ENCODE measurements at regions not wholly inside any gene's neighbourhood (a gene's known extent, or its start where the extent isn't known, plus 50 kb on each side); places are given as distances from the start of the nearest gene placed in this dataset.

DNA sequence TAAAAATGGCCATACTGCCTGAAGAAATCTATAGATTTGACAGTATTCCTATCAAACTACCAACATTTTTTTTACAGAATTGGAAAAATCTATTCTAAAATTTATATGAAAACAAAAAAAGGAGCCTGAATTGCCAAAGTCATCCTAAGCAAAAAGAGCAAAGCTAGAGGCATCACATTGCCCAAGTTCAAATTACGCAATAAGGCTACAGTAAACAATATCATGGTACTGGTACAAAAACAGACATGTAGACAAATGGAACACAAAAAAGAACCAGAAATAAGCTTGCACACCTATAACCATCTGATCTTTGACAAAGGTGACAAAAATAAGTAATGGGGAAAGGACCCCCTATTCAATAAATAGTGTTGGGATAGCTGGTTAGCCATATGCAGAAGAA is 50.2 kb upstream of the THSD7B start:
- TF ChIP-seq, protein P1, sequence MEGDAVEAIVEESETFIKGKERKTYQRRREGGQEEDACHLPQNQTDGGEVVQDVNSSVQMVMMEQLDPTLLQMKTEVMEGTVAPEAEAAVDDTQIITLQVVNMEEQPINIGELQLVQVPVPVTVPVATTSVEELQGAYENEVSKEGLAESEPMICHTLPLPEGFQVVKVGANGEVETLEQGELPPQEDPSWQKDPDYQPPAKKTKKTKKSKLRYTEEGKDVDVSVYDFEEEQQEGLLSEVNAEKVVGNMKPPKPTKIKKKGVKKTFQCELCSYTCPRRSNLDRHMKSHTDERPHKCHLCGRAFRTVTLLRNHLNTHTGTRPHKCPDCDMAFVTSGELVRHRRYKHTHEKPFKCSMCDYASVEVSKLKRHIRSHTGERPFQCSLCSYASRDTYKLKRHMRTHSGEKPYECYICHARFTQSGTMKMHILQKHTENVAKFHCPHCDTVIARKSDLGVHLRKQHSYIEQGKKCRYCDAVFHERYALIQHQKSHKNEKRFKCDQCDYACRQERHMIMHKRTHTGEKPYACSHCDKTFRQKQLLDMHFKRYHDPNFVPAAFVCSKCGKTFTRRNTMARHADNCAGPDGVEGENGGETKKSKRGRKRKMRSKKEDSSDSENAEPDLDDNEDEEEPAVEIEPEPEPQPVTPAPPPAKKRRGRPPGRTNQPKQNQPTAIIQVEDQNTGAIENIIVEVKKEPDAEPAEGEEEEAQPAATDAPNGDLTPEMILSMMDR (tag by site-specific recombination; IDR thresholded peaks at IDR 0.05), result no peak
- TF ChIP-seq ZNF558 (tag by site-specific recombination; IDR thresholded peaks at IDR 0.05), result no peak
- no peak for TF ChIP-seq ZNF221 (tag by site-specific recombination; IDR thresholded peaks at IDR 0.05; ENCODE audit: borderline replicate concordance)
- TF ChIP-seq ZNF621 (tag by site-specific recombination; IDR thresholded peaks at IDR 0.05), result no peak
- no peak for TF ChIP-seq ZNF24 (tag by site-specific recombination; IDR thresholded peaks at IDR 0.05)
- TF ChIP-seq, protein P2, sequence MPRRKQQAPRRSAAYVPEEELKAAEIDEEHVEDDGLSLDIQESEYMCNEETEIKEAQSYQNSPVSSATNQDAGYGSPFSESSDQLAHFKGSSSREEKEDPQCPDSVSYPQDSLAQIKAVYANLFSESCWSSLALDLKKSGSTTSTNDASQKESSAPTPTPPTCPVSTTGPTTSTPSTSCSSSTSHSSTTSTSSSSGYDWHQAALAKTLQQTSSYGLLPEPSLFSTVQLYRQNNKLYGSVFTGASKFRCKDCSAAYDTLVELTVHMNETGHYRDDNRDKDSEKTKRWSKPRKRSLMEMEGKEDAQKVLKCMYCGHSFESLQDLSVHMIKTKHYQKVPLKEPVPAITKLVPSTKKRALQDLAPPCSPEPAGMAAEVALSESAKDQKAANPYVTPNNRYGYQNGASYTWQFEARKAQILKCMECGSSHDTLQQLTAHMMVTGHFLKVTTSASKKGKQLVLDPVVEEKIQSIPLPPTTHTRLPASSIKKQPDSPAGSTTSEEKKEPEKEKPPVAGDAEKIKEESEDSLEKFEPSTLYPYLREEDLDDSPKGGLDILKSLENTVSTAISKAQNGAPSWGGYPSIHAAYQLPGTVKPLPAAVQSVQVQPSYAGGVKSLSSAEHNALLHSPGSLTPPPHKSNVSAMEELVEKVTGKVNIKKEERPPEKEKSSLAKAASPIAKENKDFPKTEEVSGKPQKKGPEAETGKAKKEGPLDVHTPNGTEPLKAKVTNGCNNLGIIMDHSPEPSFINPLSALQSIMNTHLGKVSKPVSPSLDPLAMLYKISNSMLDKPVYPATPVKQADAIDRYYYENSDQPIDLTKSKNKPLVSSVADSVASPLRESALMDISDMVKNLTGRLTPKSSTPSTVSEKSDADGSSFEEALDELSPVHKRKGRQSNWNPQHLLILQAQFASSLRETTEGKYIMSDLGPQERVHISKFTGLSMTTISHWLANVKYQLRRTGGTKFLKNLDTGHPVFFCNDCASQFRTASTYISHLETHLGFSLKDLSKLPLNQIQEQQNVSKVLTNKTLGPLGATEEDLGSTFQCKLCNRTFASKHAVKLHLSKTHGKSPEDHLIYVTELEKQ (tag by site-specific recombination; IDR thresholded peaks at IDR 0.05; ENCODE audit: borderline replicate concordance), result no peak
- TF ChIP-seq ZNF610 (tag by site-specific recombination; IDR thresholded peaks at IDR 0.05; ENCODE audit: borderline replicate concordance), result no peak
- no peak for TF ChIP-seq PRDM1 (tag by site-specific recombination; IDR thresholded peaks at IDR 0.05)
- no peak for TF ChIP-seq ZBTB7A (tag by site-specific recombination; IDR thresholded peaks at IDR 0.05; ENCODE audit: low read depth)
- TF ChIP-seq ZBTB17 (tag by site-specific recombination; IDR thresholded peaks at IDR 0.05), result no peak
- TF ChIP-seq, protein P3, sequence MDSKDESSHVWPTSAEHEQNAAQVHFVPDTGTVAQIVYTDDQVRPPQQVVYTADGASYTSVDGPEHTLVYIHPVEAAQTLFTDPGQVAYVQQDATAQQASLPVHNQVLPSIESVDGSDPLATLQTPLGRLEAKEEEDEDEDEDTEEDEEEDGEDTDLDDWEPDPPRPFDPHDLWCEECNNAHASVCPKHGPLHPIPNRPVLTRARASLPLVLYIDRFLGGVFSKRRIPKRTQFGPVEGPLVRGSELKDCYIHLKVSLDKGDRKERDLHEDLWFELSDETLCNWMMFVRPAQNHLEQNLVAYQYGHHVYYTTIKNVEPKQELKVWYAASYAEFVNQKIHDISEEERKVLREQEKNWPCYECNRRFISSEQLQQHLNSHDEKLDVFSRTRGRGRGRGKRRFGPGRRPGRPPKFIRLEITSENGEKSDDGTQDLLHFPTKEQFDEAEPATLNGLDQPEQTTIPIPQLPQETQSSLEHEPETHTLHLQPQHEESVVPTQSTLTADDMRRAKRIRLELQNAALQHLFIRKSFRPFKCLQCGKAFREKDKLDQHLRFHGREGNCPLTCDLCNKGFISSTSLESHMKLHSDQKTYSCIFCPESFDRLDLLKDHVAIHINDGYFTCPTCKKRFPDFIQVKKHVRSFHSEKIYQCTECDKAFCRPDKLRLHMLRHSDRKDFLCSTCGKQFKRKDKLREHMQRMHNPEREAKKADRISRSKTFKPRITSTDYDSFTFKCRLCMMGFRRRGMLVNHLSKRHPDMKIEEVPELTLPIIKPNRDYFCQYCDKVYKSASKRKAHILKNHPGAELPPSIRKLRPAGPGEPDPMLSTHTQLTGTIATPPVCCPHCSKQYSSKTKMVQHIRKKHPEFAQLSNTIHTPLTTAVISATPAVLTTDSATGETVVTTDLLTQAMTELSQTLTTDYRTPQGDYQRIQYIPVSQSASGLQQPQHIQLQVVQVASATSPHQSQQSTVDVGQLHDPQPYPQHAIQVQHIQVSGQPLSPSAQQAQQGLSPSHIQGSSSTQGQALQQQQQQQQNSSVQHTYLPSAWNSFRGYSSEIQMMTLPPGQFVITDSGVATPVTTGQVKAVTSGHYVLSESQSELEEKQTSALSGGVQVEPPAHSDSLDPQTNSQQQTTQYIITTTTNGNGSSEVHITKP (tag by site-specific recombination; IDR thresholded peaks at IDR 0.05), result no peak
- TF ChIP-seq, protein P4, sequence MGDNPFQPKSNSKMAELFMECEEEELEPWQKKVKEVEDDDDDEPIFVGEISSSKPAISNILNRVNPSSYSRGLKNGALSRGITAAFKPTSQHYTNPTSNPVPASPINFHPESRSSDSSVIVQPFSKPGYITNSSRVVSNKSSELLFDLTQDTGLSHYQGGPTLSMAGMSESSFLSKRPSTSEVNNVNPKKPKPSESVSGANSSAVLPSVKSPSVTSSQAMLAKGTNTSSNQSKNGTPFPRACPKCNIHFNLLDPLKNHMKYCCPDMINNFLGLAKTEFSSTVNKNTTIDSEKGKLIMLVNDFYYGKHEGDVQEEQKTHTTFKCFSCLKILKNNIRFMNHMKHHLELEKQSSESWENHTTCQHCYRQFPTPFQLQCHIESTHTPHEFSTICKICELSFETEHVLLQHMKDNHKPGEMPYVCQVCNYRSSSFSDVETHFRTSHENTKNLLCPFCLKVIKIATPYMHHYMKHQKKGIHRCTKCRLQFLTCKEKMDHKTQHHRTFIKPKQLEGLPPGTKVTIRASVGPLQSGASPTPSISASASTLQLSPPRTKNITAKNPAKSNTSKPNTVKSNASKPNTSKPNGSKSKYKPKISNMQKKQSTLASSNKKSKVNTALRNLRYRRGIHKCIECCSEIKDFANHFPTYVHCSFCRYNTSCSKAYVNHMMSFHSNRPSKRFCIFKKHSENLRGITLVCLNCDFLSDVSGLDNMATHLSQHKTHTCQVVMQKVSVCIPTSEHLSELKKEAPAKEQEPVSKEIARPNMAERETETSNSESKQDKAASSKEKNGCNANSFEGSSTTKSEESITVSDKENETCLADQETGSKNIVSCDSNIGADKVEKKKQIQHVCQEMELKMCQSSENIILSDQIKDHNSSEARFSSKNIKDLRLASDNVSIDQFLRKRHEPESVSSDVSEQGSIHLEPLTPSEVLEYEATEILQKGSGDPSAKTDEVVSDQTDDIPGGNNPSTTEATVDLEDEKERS (tag by site-specific recombination; IDR thresholded peaks at IDR 0.05), result no peak
